Activated naive CD8-positive, alpha-beta T cell treated with anti-CD3 and anti-CD28 coated beads, Interleukin-2, amount 50 U/mL, for 24 hours (primary cell): ENCODE measurements at regions not wholly inside any gene's neighbourhood (a gene's known extent, or its start where the extent isn't known, plus 50 kb on each side); places are given as distances from the start of the nearest gene placed in this dataset.
"Not testable (repeated sequence)": the region's sequence is repeated elsewhere in the genome, so short reads cannot be mapped to it uniquely, and the experiment has no call there.

Experiments used
- ATAC-seq: fragments of 150-1000 bp; cut with Tn5 transposase; one replicate; pipeline ENCODE4 v1.10.0; 2021
- DNase-seq: peaks from one replicate; pipeline ENCODE4 v3.0.0; 2021
- H3K27ac Mint-ChIP-seq: one replicate; pipeline ENCODE4 v1.8.0; 2021; ENCODE audit warnings: mild to moderate bottlenecking, mixed read lengths
- H3K27me3 Mint-ChIP-seq: one replicate; pipeline ENCODE4 v1.8.0; 2021; ENCODE audit warnings: mixed read lengths
- H3K36me3 Mint-ChIP-seq: one replicate; pipeline ENCODE4 v1.8.0; 2021; ENCODE audit warnings: low read depth, mixed read lengths
- H3K4me1 Mint-ChIP-seq: one replicate; pipeline ENCODE4 v1.8.0; 2021; ENCODE audit warnings: mixed read lengths
- H3K4me3 Mint-ChIP-seq: one replicate; pipeline ENCODE4 v1.8.0; 2021; ENCODE audit warnings: mild to moderate bottlenecking, moderate library complexity, mixed read lengths
- H3K9me3 Mint-ChIP-seq: one replicate; pipeline ENCODE4 v1.8.0; 2021; ENCODE audit warnings: mixed read lengths

DNA sequence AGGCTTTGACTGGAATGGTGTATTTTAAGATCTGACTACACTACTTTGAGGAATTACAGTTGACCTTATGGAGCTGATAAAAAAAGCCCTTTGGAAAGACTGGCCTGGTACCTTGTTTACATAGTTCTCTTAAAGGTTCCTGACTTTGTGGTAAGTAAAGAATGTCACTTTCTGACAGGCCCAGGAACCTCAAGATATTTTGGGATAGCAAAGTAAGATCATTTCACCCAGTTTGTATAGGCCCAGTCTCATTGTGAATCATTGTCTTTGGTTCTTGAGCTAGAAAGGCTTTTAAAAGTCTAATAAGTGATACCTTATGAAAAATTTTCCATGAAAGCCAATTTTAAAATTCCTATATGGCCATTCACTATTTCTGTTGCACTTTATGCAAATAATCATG, 316.3 kb upstream of the LRRTM4 start:
- Mint-ChIP-seq H3K27ac (no peak overlapping the region), H3K4me1 (no peaks in the 10 kb centered on the region), H3K4me3 (no peak overlapping the region), H3K27me3 (no peaks in the 10 kb centered on the region), H3K9me3 (peaks cover 22% of the 10 kb centered on the region), H3K36me3 (no peaks in the 10 kb centered on the region)
- ATAC-seq (no peak), DNase-seq (no peak)

DNA sequence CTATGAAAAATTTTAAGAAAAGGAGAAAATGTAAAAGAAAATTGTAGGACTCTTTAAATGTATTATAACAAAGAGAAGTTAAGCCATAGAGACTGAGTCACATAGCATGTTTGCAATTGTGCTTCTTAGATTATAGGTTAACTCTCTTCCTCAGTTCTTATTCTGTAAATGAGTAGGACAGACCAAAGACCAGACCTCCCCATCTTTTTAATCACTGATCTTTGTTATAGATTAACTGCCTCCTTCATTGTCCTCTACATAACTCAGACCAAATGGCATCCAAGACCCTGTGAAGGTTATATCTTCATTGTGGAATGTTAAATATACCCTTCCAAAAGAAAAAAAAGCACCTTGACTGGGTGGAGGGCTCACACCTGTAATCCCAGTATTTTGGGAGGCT, 316.9 kb upstream of the LRRTM4 start:
- Mint-ChIP-seq H3K36me3 (no peaks in the 10 kb centered on the region), H3K27me3 (no peaks in the 10 kb centered on the region), H3K4me3 (no peak overlapping the region), H3K9me3 (peaks cover 17% of the 10 kb centered on the region), H3K27ac (no peak overlapping the region), H3K4me1 (no peaks in the 10 kb centered on the region)
- ATAC-seq (no peak), DNase-seq (no peak)

DNA sequence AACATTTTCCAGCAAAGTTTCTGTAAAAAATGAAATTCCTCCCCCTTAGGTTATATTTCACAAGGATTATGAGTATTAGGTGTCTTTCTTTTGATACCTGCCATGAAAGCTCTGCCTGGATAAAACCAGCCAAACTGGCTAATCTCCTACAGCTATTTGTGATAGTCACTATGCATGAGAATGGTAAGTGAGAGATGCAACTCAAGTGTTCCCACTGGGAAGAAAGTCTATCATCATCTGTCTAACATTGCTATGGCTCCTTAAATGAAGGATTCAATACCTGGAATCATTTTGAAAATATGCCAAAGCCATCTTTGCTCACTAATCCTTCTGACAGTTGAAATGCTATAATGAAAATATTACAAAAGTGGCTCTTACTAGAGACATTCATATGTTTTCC, 339.9 kb upstream of the LRRTM4 start:
- ATAC-seq (no peak), DNase-seq (no peak)
- H3K27me3 Mint-ChIP-seq = no peaks in the 10 kb centered on the region
- H3K9me3 Mint-ChIP-seq = peaks cover 7% of the 10 kb centered on the region
- H3K4me1 Mint-ChIP-seq = no peaks in the 10 kb centered on the region
- no peak overlapping the region for H3K4me3 Mint-ChIP-seq
- H3K36me3 Mint-ChIP-seq = no peaks in the 10 kb centered on the region
- H3K27ac Mint-ChIP-seq = no peak overlapping the region

DNA sequence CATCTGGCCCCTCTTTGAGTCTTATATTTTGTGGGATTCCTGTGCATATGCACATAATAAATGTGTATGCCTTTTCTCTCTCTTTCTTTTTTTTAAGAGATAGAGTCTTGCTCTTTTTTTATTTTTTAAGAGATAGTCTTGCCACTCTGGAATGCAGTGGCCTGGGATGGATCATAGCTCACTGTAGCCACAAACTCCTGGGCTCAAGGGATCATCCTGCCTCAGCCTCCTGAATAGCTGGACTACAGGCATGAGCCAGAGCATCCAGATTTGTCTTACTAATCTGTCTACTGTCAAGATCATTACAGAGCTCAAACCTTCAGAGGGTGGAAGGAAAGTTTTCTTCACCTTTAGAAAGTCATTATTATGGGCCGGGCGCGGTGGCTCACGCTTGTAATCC, 342.2 kb upstream of the LRRTM4 start:
- no peaks in the 10 kb centered on the region for H3K27me3 Mint-ChIP-seq
- peaks cover 10% of the 10 kb centered on the region for H3K9me3 Mint-ChIP-seq
- DNase-seq (no peak), ATAC-seq (no peak)
- no peak overlapping the region for H3K27ac Mint-ChIP-seq
- H3K4me3 Mint-ChIP-seq = no peak overlapping the region
- no peaks in the 10 kb centered on the region for H3K4me1 Mint-ChIP-seq
- no peaks in the 10 kb centered on the region for H3K36me3 Mint-ChIP-seq

DNA sequence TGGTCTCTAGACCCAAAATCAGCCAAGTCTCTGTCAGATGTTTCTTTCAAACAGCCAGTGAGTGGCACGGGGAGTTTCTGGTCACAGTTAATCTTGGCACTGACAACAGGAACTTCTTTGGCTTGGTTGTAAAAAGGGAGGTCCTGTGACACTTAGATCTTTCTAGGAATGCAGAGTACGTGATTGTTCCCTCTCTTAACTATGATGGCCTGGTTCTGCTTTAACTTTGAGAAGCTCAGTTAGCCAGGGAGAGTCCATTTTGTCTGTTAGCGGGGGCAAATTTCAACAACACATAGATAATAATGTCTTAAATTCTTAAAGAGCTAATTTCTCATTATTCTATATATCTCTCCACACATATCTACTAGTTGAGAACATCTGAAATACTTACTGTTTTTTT, 344.5 kb upstream of the LRRTM4 start:
- ATAC-seq (no peak), DNase-seq (no peak)
- H3K9me3 Mint-ChIP-seq = peaks cover 10% of the 10 kb centered on the region
- no peaks in the 10 kb centered on the region for H3K36me3 Mint-ChIP-seq
- no peak overlapping the region for H3K4me3 Mint-ChIP-seq
- no peak overlapping the region for H3K27ac Mint-ChIP-seq
- H3K4me1 Mint-ChIP-seq = no peaks in the 10 kb centered on the region
- H3K27me3 Mint-ChIP-seq = no peaks in the 10 kb centered on the region

DNA sequence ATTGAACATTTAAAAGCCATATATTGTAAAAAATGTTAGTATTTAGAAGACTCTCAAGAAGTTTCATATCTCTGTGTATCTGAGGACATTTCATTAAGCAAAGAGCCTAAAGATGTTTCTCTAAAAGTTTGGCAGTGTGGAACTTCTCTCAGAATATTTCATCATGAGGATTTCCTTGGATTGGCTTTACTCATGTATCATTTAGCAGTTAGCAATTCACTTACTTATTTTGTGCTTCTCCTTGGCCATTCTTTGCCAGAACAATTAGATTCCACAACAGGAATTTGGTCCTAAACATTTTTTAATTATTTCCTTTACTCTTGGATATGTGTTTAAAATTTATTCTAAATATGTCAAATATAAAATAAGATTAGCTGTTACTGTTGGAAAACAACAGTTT, 345.0 kb upstream of the LRRTM4 start:
- Mint-ChIP-seq H3K27me3 (no peaks in the 10 kb centered on the region), H3K9me3 (peaks cover 10% of the 10 kb centered on the region), H3K4me3 (no peak overlapping the region), H3K27ac (no peak overlapping the region), H3K36me3 (no peaks in the 10 kb centered on the region), H3K4me1 (no peaks in the 10 kb centered on the region)
- ATAC-seq (no peak), DNase-seq (no peak)

DNA sequence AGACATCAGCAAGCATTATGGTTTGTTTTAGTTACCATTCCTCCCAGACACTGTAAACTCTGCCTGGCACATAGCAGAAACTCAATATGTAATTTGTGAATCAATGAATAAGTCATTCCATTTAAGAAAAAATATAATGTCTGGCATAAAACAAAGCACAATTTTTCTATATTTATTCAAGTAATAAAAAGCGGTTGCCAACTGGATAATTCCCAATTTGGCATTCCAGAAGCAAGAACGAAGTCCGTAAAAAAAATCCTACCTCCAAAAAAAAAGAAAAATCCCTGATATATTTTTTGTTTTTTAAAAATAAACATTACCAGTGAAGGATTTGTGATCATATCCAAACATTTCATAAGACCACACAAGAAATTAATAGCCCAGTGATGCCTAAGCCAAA, 351.3 kb upstream of the LRRTM4 start:
- Mint-ChIP-seq H3K36me3 (no peaks in the 10 kb centered on the region), H3K27me3 (no peaks in the 10 kb centered on the region), H3K4me1 (no peaks in the 10 kb centered on the region), H3K9me3 (peaks cover 5% of the 10 kb centered on the region), H3K27ac (no peak overlapping the region), H3K4me3 (no peak overlapping the region)
- no peak for DNase-seq
- ATAC-seq = no peak

DNA sequence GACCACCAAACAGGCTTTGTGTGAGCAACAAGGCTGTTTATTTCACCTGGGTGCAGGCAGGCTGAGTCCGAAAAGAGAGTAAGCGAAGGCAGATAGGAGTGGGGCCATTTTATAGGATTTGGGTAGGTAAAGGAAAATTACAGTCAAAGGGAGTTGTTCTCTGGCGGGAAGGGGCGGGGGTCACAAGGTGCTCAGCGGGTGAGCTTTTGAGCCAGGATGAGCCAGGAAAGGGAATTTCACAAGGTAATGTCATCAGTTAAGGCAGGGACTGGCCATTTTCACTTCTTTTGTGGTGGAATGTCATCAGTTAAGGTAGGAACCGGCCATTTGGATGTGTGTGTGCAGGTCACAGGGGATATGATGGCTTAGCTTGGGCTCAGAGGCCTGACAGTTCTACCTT, 378.0 kb upstream of the LRRTM4 start:
- not testable (repeated sequence) for H3K4me1 Mint-ChIP-seq, ATAC-seq, H3K27ac Mint-ChIP-seq, H3K4me3 Mint-ChIP-seq, DNase-seq, H3K27me3 Mint-ChIP-seq, H3K36me3 Mint-ChIP-seq
- H3K9me3 Mint-ChIP-seq = peaks cover 16% of the 10 kb centered on the region

DNA sequence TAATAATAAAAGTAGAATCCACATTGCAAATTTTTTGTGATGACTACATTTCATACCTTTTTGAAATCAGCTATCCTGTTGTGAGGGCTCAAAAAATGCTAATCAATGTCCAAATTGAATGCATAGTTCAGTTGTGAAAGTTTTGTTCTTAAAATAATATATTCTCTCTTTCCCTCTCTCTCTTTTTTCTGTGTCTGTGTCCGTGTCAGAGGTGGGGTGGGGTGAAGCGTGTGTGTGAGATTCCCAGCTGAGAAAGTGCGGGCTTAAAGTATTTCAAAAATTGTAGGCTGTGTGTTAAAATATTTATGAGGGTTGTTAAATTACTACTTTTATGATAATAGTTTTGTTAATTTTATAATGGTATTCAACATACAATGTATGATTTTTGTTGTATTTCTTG, 388.0 kb upstream of the LRRTM4 start:
- H3K4me1 Mint-ChIP-seq = no peaks in the 10 kb centered on the region
- H3K36me3 Mint-ChIP-seq = no peaks in the 10 kb centered on the region
- H3K27ac Mint-ChIP-seq = no peak overlapping the region
- H3K27me3 Mint-ChIP-seq = no peaks in the 10 kb centered on the region
- ATAC-seq (no peak), DNase-seq (no peak)
- H3K4me3 Mint-ChIP-seq = no peak overlapping the region
- H3K9me3 Mint-ChIP-seq = peaks cover 4% of the 10 kb centered on the region

DNA sequence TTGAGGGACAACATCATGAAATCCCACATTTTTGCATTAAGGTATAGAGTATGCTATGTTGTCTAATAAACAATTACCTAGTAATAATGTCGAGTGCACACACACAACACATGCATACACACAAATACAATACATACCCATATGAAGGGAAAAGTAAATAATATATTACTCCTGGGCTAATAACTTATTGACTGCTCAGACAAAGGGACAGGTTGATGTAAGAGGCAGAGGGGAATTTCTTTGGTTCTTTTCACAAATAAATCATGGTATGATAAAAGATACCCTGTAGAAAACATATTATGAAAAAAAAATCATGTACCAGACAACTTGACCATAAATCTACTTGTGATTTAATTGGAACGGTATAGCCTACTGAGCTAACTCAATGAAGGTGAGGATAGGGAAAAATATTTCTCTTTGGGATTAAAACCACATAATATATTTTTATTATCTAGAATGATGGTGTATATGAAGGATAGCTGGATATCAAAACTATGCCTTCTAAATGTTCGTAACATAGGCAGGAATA, 398.7 kb upstream of the LRRTM4 start:
- H3K27me3 Mint-ChIP-seq = no peaks in the 10 kb centered on the region
- peaks cover 20% of the 10 kb centered on the region for H3K9me3 Mint-ChIP-seq
- no peaks in the 10 kb centered on the region for H3K36me3 Mint-ChIP-seq
- no peaks in the 10 kb centered on the region for H3K4me1 Mint-ChIP-seq
- no peak for DNase-seq
- no peak overlapping the region for H3K4me3 Mint-ChIP-seq
- no peak for ATAC-seq
- H3K27ac Mint-ChIP-seq = no peak overlapping the region

DNA sequence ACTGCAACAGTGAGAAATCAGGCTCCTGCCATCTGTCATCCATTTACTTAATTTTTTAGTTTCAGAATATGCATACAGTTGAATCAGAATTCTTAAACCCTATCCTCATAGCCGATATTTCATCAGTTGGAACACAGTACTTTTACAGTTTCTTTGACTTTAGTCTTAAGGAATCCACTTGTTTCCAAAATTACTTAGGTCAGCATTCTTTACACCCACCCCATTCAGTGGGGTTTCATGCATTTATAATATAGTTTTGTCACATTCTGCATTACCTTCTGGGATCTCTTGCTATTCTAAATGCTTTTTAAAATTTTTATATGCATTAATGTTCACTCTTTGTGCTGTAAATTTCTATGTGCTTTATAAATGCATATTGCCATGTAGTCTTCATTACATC, 400.4 kb upstream of the LRRTM4 start:
- Mint-ChIP-seq H3K9me3 (peaks cover 21% of the 10 kb centered on the region), H3K4me1 (no peaks in the 10 kb centered on the region), H3K27me3 (no peaks in the 10 kb centered on the region), H3K36me3 (no peaks in the 10 kb centered on the region), H3K4me3 (no peak overlapping the region), H3K27ac (no peak overlapping the region)
- DNase-seq = no peak
- no peak for ATAC-seq

DNA sequence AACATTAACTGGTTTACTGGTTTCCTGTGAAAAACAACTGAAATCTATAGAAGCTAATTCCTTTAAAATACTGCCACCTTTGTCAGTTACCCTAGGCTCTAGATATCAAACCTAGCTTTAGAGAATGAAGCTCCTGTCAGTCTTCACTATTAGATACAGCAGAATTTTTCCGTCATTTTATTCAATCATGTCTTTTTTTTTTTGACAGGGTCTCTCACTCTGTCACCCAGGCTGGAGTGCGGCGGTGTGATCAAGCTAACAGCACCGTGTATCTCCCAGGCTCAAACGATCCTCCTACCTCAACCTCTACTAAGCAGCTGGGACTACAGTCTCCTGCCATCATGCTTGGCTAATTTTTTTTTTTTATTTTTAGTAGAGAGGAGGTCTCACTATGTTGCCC, 415.2 kb upstream of the LRRTM4 start:
- Mint-ChIP-seq H3K27ac (no peak overlapping the region), H3K27me3 (no peaks in the 10 kb centered on the region), H3K9me3 (peaks cover 20% of the 10 kb centered on the region), H3K4me1 (no peaks in the 10 kb centered on the region), H3K36me3 (no peaks in the 10 kb centered on the region), H3K4me3 (no peak overlapping the region)
- ATAC-seq = no peak
- no peak for DNase-seq

DNA sequence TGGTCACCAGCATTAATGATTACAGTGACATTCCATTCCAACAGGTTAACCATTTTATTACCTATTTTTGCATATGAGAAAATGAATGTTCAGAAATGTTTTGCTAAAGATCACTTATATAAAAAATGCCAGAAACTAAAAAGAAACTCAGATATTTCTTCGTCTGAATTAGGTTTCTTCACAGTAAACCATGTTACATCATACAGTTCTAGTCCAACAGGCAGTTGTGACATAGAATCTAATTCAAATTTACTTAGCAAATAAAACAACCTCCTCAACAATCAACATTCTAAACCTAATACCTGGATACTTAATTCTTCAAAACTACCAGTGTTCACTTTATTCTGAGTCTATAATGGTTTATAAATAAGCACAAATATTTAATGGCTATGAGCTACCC, 416.3 kb upstream of the LRRTM4 start:
- Mint-ChIP-seq H3K4me1 (no peaks in the 10 kb centered on the region), H3K27me3 (no peaks in the 10 kb centered on the region)

DNA sequence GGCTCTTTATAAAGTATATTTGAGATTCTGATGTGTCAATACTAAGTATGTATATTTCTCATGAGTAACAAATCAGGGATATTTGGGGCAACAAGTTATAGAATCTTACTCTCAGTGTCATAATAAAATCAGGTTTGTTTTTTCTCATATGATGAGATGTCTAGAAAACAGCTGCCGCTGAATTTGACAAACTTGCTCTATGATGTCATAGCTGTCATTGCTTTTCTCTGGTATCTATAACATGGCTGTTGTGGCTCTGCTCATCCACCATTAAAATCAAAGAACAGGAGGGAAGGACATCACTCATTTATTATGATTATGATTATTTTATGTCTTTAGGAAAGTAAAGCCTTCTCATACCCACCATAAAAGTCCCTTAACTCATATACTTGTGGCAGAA, 417.2 kb upstream of the LRRTM4 start:
- Mint-ChIP-seq H3K27ac (no peak overlapping the region), H3K4me1 (no peaks in the 10 kb centered on the region), H3K9me3 (peaks cover 17% of the 10 kb centered on the region), H3K4me3 (no peak overlapping the region), H3K36me3 (no peaks in the 10 kb centered on the region), H3K27me3 (no peaks in the 10 kb centered on the region)
- DNase-seq (no peak), ATAC-seq (no peak)

More for the DNA sequence above, 416.3 kb upstream of the LRRTM4 start:
- no peak for ATAC-seq
- peaks cover 20% of the 10 kb centered on the region for H3K9me3 Mint-ChIP-seq
- no peak overlapping the region for H3K27ac Mint-ChIP-seq
- no peaks in the 10 kb centered on the region for H3K36me3 Mint-ChIP-seq
- no peak for DNase-seq
- no peak overlapping the region for H3K4me3 Mint-ChIP-seq

DNA sequence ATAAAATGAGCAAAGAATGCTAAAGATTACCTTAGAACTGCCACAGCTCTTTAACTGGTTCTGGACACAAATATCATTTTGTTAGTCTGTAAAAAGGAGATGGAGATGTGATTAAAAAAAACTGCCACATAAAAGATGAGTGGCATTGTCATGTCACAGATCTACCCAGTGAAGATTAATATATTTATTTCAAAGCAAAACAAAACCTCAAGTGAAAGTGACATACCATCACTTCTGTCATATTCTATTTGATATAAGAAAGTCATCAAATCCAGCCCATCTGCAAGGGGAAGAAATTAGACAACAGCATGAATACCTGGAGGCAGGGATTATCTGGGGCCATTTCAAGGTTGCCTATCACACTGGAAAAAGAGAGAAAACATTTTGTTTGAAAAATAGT, 417.6 kb upstream of the LRRTM4 start:
- H3K4me3 Mint-ChIP-seq = no peak overlapping the region
- H3K36me3 Mint-ChIP-seq = no peaks in the 10 kb centered on the region
- peaks cover 16% of the 10 kb centered on the region for H3K9me3 Mint-ChIP-seq
- no peaks in the 10 kb centered on the region for H3K4me1 Mint-ChIP-seq
- no peak for ATAC-seq
- H3K27me3 Mint-ChIP-seq = no peaks in the 10 kb centered on the region
- no peak overlapping the region for H3K27ac Mint-ChIP-seq
- no peak for DNase-seq

DNA sequence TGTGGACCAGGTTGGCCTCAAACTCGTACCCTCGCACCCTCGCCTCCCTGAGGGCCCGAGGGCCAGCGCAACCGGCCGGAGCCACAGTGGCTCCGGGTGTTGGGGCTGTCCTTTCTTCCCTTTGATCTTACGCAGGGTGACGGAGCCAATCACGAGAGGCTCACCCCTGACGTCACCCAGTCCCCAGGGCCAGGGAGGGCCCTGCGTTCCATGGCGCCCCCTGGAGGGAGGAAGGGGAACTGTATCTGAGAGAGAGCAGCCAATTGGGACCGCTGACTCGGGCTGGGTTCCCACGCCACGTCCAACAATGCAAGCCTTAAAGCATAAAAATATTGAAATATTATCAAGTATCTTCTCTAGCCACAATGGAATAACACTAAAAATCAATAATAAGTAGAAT, 432.8 kb upstream of the LRRTM4 start:
- Mint-ChIP-seq H3K4me1 (no peaks in the 10 kb centered on the region), H3K4me3 (no peak overlapping the region), H3K27ac (no peak overlapping the region), H3K9me3 (peaks cover 22% of the 10 kb centered on the region), H3K36me3 (no peaks in the 10 kb centered on the region), H3K27me3 (no peaks in the 10 kb centered on the region)
- ATAC-seq (no peak), DNase-seq (no peak)
